ENCODE measurements at regions not wholly inside any gene's neighbourhood (a gene's known extent, or its start where the extent isn't known, plus 50 kb on each side); places are given as distances from the start of the nearest gene placed in this dataset.

DNA sequence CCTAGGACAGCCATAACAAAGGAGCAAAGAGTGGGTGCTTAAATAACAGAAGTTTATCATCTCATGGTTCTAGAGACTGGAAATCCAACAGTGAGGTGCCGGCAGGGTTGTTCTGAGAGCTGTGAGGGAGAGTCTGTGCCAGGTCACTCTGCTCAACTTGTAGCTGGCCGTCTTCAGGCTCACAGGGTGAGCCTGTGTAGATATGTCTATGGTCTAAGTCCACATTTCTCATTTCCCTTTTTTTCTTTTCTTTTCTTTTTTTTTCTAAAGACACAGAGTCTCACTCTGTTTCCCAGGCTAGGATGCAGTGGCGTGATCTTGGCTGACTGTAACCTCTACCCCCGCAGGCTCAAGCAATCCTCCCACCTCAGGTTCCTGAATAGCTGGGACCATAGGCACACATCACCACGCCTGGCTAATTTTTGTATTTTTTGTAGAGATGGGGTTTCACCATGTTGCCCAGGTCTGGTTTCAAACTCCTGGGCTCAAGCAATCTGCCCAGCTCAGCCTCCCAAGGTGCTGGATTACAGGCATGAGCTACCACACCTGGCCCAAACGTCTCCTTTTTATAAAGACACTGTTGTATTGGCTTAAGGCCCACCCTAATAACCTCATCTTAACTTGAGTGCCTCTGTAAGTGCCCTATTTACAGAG lies 142.2 kb downstream of the SP3 start:
- TF ChIP-seq, protein P1, sequence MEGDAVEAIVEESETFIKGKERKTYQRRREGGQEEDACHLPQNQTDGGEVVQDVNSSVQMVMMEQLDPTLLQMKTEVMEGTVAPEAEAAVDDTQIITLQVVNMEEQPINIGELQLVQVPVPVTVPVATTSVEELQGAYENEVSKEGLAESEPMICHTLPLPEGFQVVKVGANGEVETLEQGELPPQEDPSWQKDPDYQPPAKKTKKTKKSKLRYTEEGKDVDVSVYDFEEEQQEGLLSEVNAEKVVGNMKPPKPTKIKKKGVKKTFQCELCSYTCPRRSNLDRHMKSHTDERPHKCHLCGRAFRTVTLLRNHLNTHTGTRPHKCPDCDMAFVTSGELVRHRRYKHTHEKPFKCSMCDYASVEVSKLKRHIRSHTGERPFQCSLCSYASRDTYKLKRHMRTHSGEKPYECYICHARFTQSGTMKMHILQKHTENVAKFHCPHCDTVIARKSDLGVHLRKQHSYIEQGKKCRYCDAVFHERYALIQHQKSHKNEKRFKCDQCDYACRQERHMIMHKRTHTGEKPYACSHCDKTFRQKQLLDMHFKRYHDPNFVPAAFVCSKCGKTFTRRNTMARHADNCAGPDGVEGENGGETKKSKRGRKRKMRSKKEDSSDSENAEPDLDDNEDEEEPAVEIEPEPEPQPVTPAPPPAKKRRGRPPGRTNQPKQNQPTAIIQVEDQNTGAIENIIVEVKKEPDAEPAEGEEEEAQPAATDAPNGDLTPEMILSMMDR (IDR thresholded peaks at IDR 0.05; ENCODE audit: poor library complexity, severe bottlenecking), result no peak
- TF ChIP-seq, protein P2, sequence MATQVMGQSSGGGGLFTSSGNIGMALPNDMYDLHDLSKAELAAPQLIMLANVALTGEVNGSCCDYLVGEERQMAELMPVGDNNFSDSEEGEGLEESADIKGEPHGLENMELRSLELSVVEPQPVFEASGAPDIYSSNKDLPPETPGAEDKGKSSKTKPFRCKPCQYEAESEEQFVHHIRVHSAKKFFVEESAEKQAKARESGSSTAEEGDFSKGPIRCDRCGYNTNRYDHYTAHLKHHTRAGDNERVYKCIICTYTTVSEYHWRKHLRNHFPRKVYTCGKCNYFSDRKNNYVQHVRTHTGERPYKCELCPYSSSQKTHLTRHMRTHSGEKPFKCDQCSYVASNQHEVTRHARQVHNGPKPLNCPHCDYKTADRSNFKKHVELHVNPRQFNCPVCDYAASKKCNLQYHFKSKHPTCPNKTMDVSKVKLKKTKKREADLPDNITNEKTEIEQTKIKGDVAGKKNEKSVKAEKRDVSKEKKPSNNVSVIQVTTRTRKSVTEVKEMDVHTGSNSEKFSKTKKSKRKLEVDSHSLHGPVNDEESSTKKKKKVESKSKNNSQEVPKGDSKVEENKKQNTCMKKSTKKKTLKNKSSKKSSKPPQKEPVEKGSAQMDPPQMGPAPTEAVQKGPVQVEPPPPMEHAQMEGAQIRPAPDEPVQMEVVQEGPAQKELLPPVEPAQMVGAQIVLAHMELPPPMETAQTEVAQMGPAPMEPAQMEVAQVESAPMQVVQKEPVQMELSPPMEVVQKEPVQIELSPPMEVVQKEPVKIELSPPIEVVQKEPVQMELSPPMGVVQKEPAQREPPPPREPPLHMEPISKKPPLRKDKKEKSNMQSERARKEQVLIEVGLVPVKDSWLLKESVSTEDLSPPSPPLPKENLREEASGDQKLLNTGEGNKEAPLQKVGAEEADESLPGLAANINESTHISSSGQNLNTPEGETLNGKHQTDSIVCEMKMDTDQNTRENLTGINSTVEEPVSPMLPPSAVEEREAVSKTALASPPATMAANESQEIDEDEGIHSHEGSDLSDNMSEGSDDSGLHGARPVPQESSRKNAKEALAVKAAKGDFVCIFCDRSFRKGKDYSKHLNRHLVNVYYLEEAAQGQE (IDR thresholded peaks at IDR 0.05; ENCODE audit: borderline replicate concordance), result no peak
- TF ChIP-seq EP300 (conservative IDR thresholded peaks at IDR 0.05; ENCODE audit: poor library complexity, severe bottlenecking) (no peak), POLR2AphosphoS5 (IDR thresholded peaks at IDR 0.05) (no peak), EZH2 (IDR thresholded peaks at IDR 0.05; ENCODE audit: borderline replicate concordance, insufficient read depth, low read length, poor library complexity, severe bottlenecking) (no peak), SMC3 (conservative IDR thresholded peaks at IDR 0.05; ENCODE audit: poor library complexity) (no peak), TAF1 (IDR thresholded peaks at IDR 0.05; ENCODE audit: low read depth) (no peak), RAD21 (conservative IDR thresholded peaks at IDR 0.05) (no peak), MXI1 (conservative IDR thresholded peaks at IDR 0.05; ENCODE audit: poor library complexity, severe bottlenecking) (no peak)

Measured in neural cell (in vitro differentiated cells).